NCI-H2107 treated with DMSO at 0.1 percent for 48 hours (cell line): ENCODE measurements at regions not wholly inside any gene's neighbourhood (a gene's known extent, or its start where the extent isn't known, plus 50 kb on each side); places are given as distances from the start of the nearest gene placed in this dataset.

ENCODE experiments used
- DNase-seq: peaks from one replicate; lab custom pipeline; 2025; ENCODE audit not compliant: unreplicated experiment; lab: John Stamatoyannopoulos, UW

- no peak for DNase-seq
These were observed 657.2 kb downstream of the IRS1 start for GRCh38 chr2:226142463-226142862.

- no peak for DNase-seq
These were observed 659.0 kb downstream of the IRS1 start for GRCh38 chr2:226140594-226140993.

GRCh38 chr2:226139759-226140158 is 659.9 kb downstream of the IRS1 start:
- DNase-seq: no peak

DNA sequence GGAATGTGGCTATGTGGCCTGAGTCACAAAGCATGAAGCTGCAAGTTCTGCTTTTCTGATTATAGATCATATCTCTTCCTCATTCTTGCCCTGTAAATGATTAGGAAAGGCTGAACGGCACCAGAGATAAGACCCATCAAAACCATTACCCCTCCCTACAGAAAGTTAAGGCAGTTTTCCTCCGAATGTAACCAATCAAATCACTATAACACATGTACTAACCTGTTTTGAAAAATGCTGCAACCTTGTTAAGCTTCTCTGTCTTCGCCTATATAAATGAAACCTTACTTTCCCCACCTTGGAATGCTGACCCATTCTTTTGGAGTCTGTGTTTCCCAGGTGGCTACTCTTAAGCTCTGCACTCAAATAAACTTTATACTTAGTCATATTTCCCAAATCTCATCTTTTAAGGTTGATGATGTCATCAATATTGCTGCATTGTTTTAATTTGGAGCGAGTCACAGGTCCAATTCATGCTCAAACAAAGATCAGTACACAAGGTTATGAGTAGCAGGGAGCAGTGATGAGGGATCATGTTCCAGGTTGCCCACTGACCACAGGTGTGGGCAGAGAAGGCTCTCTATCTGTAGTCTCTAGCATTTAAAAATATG is 662.3 kb downstream of the IRS1 start:
- DNase-seq: no peak

DNA sequence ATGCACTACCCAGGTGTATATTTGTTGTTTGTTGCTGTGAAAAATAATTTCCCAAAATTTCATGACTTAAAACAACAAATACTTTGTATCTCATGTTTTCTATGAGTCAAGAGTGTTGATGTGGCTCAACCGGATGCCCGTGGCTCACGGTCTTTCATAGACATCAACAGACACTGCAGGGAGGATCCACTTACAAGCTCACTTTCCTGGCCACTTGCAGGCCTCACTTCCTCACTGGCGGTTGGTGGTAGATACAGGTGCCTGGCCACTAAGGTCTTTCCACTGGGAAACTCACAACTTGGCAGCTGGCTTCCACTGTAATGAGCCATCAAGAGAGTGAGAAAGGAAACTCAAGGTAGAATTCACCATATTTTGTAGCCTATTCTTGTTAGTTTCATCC is 662.9 kb downstream of the IRS1 start:
- no peak for DNase-seq

DNA sequence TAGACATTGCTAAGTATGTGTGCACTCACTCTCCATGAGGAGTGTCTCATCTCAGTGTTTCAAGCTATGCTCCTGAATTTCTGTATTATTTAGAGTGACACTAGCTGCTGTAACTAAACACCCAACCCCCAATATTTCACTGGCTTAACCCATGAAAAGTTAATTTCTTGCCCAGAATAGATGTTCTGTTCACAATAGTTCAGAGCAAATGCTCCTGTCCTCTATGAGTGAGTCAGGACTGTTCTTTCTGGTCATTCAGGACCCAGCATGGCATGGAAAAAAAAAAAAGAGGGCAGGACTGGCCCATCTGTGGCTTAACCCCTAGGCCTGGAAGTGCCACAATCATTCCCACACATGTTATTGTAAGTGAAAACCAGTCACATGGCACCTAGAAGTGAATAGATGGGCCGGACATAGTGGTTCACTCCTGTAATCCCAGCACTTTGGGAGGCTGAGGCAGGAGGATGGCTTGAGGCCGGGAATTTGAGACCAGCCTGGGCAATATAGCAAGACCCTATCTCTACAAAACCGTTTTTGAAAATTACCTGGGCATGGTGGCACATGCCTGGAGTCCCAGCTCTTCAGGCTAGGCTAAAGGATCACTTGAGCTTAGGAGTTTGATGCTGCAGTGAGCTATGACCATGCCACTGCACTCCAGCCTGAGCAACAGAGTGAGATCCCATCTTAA is 663.6 kb downstream of the IRS1 start:
- DNase-seq: no peak

DNA sequence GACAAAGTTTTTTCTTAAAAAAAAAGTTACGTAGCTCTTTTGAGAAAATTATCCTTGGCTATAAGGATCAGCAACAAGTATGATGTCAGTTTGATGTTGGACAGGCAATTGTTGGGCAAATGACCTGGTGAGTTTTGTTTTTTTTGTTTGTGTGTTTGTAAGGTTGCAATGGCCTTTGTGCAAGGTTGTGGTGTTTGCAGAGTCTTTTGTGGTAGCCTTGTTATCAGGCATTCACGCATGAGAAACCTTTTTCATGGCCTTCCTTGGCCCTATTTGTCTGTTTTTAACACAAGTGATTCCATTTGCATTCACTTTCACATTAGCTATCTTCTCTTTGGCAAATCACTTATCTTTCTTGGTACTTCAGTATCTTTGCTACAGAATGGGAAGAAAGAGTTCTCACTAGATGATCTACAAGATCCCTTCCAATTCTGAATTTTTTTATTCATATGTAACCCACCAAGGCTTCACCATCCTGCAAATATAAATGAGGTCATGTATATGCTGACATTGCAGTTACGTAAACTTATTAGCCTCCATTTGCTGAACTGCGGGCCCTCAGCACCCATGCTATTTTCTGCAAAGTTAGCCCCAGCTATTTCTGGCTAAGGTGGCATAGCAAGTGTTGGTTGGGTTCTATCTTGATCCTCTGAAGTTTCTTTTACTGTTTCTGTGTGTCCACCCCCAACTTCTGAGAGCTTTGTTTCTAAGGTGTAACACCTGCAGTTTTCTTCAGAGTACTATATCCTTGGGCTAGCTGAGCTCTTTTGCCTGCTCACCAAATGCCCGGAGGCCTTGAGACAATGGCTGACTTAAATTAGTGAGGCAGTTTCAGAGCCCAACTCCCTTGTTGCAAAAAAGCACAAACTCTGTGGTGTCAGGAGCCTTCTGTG is 667.1 kb downstream of the IRS1 start:
- DNase-seq: no peak

GRCh38 chr2:226131299-226131784 is 668.3 kb downstream of the IRS1 start:
- DNase-seq: no peak

GRCh38 chr2:226130192-226130591 is 669.4 kb downstream of the IRS1 start:
- no peak for DNase-seq

GRCh38 chr2:226127682-226128081 is 671.9 kb downstream of the IRS1 start:
- no peak for DNase-seq

- no peak for DNase-seq
These were observed 673.5 kb downstream of the IRS1 start for GRCh38 chr2:226126104-226126503.

DNA sequence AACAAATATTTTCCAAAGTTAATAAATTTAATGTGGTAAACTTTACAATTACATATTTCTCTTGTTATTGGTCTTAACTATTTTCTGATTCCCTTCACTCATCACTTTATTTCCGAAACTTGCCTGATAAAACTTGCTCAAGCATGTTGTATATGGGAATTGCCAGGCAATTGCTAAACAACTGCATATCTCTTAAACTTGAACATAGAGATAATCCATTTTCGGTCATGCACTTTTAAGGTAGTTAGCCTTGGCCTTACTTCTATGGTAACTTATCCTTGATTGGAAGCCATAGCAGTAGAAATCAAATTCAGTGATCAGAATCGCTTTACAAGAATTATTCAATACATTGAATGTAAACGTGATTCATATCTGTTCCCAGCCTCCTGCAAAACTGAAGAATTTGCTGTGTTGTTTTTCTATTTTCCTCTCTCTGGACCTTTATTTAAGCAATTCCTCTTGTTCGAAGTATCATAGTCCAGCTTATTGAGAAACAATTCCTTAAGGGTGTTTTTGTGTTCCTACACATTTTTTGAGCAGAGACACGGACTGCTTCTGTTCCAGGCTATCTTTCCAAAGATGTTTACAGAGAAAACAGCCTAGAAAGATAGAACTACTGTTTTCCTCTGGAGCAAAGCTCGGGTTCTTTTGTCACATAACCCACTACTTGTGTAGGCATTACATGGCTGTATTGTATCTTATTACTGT is 674.3 kb downstream of the IRS1 start:
- DNase-seq: no peak

- no peak for DNase-seq
These were observed 675.0 kb downstream of the IRS1 start for GRCh38 chr2:226124548-226125011.

- no peak for DNase-seq
These were observed 676.3 kb downstream of the IRS1 start for GRCh38 chr2:226123300-226123699.

DNA sequence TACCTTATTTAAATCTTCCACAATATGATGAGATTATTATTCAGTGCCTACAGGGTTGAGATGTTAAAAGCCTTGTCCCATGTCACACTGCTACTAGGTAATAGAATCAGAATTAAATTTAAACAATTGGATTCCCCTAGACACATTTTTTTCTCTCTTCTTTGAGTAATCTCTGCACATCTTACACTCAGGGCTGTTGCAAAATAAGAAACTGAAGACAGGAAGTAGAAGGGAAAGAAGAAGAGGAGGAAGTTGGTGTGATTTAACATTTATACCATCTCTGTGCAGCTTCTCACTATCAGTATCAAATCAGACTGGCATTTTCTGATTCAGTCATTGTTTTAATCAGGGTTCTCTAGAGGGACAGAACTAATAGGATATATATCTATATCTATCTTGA is 677.6 kb downstream of the IRS1 start:
- no peak for DNase-seq

- DNase-seq: no peak
These were observed 678.4 kb downstream of the IRS1 start for GRCh38 chr2:226121046-226121738.

- no peak for DNase-seq
These were observed 680.9 kb downstream of the IRS1 start for GRCh38 chr2:226118471-226119429.

DNA sequence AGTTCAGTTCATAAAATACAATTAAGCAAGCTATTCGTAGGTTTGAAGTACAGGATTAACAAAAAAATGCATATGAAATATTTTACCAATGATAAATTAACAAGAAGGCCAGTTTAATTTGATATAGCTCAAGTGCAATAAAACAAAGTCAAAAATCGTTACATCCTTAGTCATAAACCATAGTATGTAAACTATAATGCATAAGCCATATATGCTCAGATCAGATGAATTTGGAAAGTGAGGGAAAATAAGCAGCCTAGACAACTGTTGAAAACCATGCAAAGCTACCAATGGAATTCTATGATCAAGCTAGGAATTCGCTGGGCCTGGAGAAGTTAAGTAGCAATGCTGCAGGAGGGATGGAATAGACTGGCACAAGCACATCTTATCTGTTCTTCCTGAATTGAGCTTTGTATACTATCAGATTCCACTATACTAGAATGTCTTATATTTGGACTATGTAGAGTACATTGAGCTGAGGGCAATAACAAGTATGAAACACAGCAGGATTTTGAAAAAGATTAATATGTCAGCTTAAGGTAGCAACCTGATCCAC is 682.0 kb downstream of the IRS1 start:
- no peak for DNase-seq

- no peak for DNase-seq
These were observed 683.3 kb downstream of the IRS1 start for GRCh38 chr2:226116346-226116745.
